ENCODE measurements at regions not wholly inside any gene's neighbourhood (a gene's known extent, or its start where the extent isn't known, plus 50 kb on each side); places are given as distances from the start of the nearest gene placed in this dataset.

DNA sequence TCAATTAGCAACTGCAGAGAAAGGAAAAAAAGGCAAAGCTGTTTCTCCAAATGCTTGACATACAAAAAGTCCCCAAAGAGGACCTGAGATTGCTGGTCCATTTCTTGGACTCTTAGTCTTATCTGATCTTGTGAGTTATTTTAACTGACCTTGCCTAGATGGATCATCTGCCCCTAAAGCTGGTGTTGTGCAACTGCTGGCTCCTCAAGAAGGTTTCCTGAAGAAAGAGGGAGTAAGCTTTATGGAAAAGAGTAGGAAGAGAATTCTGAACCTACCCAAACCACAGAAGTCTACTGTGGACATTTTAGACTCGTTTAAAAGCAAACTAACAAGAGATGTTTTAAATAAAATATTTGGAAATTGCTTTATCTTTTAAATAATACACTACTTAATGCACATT is 140.0 kb upstream of the HS3ST3A1 start:
- Histone ChIP-seq H3K27ac (ENCODE audit: low read depth, low read length) (no peak overlapping the region), H3K4me1 (replicated peaks in 1 of 4; ENCODE audit: control insufficient read depth in 3 of 4, insufficient read depth in 4 of 4, low read length in 3 of 4) (no peaks in the 10 kb centered on the region), H3K14ac (ENCODE audit: insufficient read length) (no peak overlapping the region), H2AK5ac (ENCODE audit: low read depth, low read length) (no peak overlapping the region), H2BK15ac (ENCODE audit: low read length) (no peak overlapping the region), H3K79me2 (ENCODE audit: control insufficient read depth in 1 of 2, insufficient read depth in 2 of 2, low read length in 2 of 2) (no peaks in the 10 kb centered on the region), H4K91ac (replicated peaks; ENCODE audit: insufficient read length, low read length) (no peak overlapping the region), H3K56ac (replicated peaks; ENCODE audit: insufficient read length, low read depth, low read length) (no peak overlapping the region), H3K4me3 (ENCODE audit: extremely low read depth in 1 of 4, insufficient read depth in 2 of 4, low read depth in 3 of 4, low read length in 4 of 4) (no peak overlapping the region), H4K8ac (ENCODE audit: extremely low read depth, insufficient read depth, low read length) (no peak overlapping the region), H2BK5ac (ENCODE audit: low read depth, low read length) (no peak overlapping the region), H4K20me1 (replicated peaks in 1 of 2; ENCODE audit: control insufficient read depth in 1 of 2, insufficient read depth in 2 of 2, low read length in 2 of 2) (no peaks in the 10 kb centered on the region), H3K23ac (ENCODE audit: insufficient read length) (no peak overlapping the region), H3K23me2 (ENCODE audit: low read depth, low read length) (no peaks in the 10 kb centered on the region), H4K5ac (ENCODE audit: insufficient read length, low read depth, low read length) (no peak overlapping the region), H3K4ac (replicated peaks; ENCODE audit: insufficient read length, low read depth, low read length) (no peak overlapping the region), H3K18ac (ENCODE audit: extremely low read depth, low read length) (no peak overlapping the region), H3K9me3 (ENCODE audit: insufficient read depth in 2 of 2, low read depth in 1 of 2, low read length in 1 of 2) (no peaks in the 10 kb centered on the region), H3K79me1 (ENCODE audit: low read depth, low read length) (no peaks in the 10 kb centered on the region), H2BK120ac (replicated peaks; ENCODE audit: low read depth, low read length) (no peak overlapping the region), H3K9ac (replicated peaks in 1 of 4; ENCODE audit: extremely low read depth in 1 of 4, low read depth in 3 of 4, low read length in 3 of 4) (no peak overlapping the region), H2BK12ac (ENCODE audit: low read depth, low read length) (no peak overlapping the region), H3K27me3 (replicated peaks in 1 of 4; ENCODE audit: control insufficient read depth in 3 of 4, extremely low read depth in 1 of 4, insufficient read depth in 3 of 4, low read length in 3 of 4) (no peaks in the 10 kb centered on the region), H2BK20ac (ENCODE audit: low read length) (no peak overlapping the region), H3K4me2 (ENCODE audit: insufficient read depth in 1 of 2, low read depth in 2 of 2, low read length in 2 of 2) (no peak overlapping the region), H3K36me3 (ENCODE audit: control insufficient read depth in 2 of 4, insufficient read depth in 4 of 4, low read length in 3 of 4) (no peaks in the 10 kb centered on the region), H2AFZ (ENCODE audit: low read length) (no peak overlapping the region)
- CTCF ChIA-PET (ENCODE audit: partially characterized antibody): interaction anchor here (0.6 kb wide), 1 partner anchor 632 kb away, joined by 3 read pairs; no protein-coding TSS in a partner anchor
- no peak for FAIRE-seq
- TF ChIP-seq RBBP5 (IDR thresholded peaks at IDR 0.05; ENCODE audit: borderline replicate concordance, low read depth, low read length) (no peak), KDM5A (IDR thresholded peaks at IDR 0.05; ENCODE audit: low read length) (no peak), POLR2A (IDR thresholded peaks at IDR 0.05; ENCODE audit: control extremely low read depth in 1 of 2, low read depth in 2 of 2, low read length in 2 of 2) (no peak), KDM4A (IDR thresholded peaks at IDR 0.05; ENCODE audit: low read depth, low read length, severe bottlenecking) (no peak), CEBPB (IDR thresholded peaks at IDR 0.05; ENCODE audit: low read depth, low read length) (0 out of 2 replicates have a peak, but pooled peaks have one; percentile 8)
- no peak for DNase-seq (ENCODE audit: low read depth in 1 of 2, low spot score in 2 of 2)
- WGBS, 2 experiments (ENCODE audit: extremely low coverage in 1 of 2, insufficient coverage in 1 of 2, insufficient read length in 1 of 2, insufficient replicate concordance in 2 of 2, low coverage in 1 of 2, low lambda C conversion rate in 2 of 2, missing lambda C conversion rate in 1 of 2): 87% methylated on average over 1 of the region's 1 CpG; no CpG with 5 or more reads in 1 of the 2 experiments
- POLR2A ChIA-PET (ENCODE audit: partially characterized antibody): no interaction called here

Data from H1 (cell line).